GM12878 (cell line): ENCODE measurements at regions not wholly inside any gene's neighbourhood (a gene's known extent, or its start where the extent isn't known, plus 50 kb on each side); places are given as distances from the start of the nearest gene placed in this dataset.

ENCODE experiments used
- ATAC-seq: fragments of 200-7000 bp; cut with Tn5 transposase; 3 replicates; pipeline ENCODE4 v1.9.1; 2020; ENCODE audit warnings: mild to moderate bottlenecking, moderate library complexity
- BruUV-seq: library from RNA; stranded (reverse); fragments of 400-500 nt; replicated peaks from 2 replicates; lab custom pipeline; 2021; lab: Mats Ljungman, UMichigan
- CTCF ChIA-PET: fragments of 300-600 bp; sonication (Branson Sonifier 250); formaldehyde crosslinking; extraction: SDS; loops from one replicate; lab custom pipeline; 2021; ENCODE audit warnings: inconsistent platforms; lab: Yijun Ruan, JAX
- POLR2A ChIA-PET: fragments of 350-600 bp; formaldehyde crosslinking; extraction: SDS; loops from one replicate; lab custom pipeline; 2021; ENCODE audit warnings: inconsistent platforms; lab: Charles Lee
- RAD21 ChIA-PET: fragments of 300-600 bp; sonication (Branson Sonifier 250); formaldehyde crosslinking; loops from one replicate; lab custom pipeline; 2023; ENCODE audit warnings: antibody characterized with exemption; ENCODE audit not compliant: unreplicated experiment; lab: Charles Lee
- SMC1A ChIA-PET: fragments of 300-600 bp; sonication (Branson Sonifier 250); formaldehyde crosslinking; loops from one replicate; lab custom pipeline; 2023; ENCODE audit not compliant: unreplicated experiment, uncharacterized antibody; lab: Charles Lee
- DNase-seq: peaks from one replicate; pipeline ENCODE4 v3.0.0-alpha.2; 2011; ENCODE audit warnings: low read depth, low spot score
- FAIRE-seq: peaks from 3 replicates; lab custom pipeline; 2011; peaks lifted over from hg19 to GRCh38; lab: Jason Lieb, UNC
- H2AFZ ChIP-seq: 2 replicates; pipeline ENCODE4 v1.6.0; 2011; ENCODE audit warnings: low read depth, low read length, control low read depth; ENCODE audit not compliant: control insufficient read depth
- H3K27ac ChIP-seq: 2 replicates; pipeline ENCODE4 v1.5.1; 2011; ENCODE audit warnings: control low read depth; ENCODE audit not compliant: control insufficient read depth, insufficient read depth
- H3K27me3 ChIP-seq, 2 experiments: replicated peaks in 1 of 2; 2 replicates each; pipeline versions ENCODE4 v1.6.0 to v1.6.1; 2011; ENCODE audit warnings: low read length in 1 of 2; ENCODE audit not compliant: control insufficient read depth in 2 of 2, insufficient read depth in 2 of 2
- H3K36me3 ChIP-seq, 2 experiments: 2 replicates each; pipeline ENCODE4 v1.5.1; 2011; ENCODE audit warnings: low read length in 1 of 2; ENCODE audit not compliant: control insufficient read depth in 2 of 2, insufficient read depth in 2 of 2
- H3K4me1 ChIP-seq: 2 replicates; pipeline ENCODE4 v1.6.1; 2011; ENCODE audit warnings: mild to moderate bottlenecking, low read length, moderate library complexity, mixed read lengths; ENCODE audit not compliant: control insufficient read depth, insufficient read depth
- H3K4me2 ChIP-seq: 2 replicates; pipeline ENCODE4 v1.6.0; 2011; ENCODE audit warnings: control low read depth; ENCODE audit not compliant: control insufficient read depth, insufficient read depth
- H3K4me3 ChIP-seq: fragments of 200-600 bp; sonication (generic); 2 replicates; pipeline ENCODE4 v1.5.1; 2016
- H3K79me2 ChIP-seq: 2 replicates; pipeline ENCODE4 v1.6.0; 2011; ENCODE audit warnings: low read length; ENCODE audit not compliant: control insufficient read depth, insufficient read depth
- H3K9ac ChIP-seq: 2 replicates; pipeline ENCODE4 v1.8.0; 2011; ENCODE audit warnings: low read length, control low read depth, mixed read lengths; ENCODE audit not compliant: control insufficient read depth, insufficient read depth
- H3K9me3 ChIP-seq: replicated peaks from 3 replicates; pipeline ENCODE4 v1.5.1; 2011; ENCODE audit warnings: mild to moderate bottlenecking, low read length; ENCODE audit not compliant: control insufficient read depth, insufficient read depth
- H4K20me1 ChIP-seq: 2 replicates; pipeline ENCODE4 v1.6.0; 2011; ENCODE audit not compliant: control insufficient read depth, insufficient read depth
- CEBPB ChIP-seq, 2 experiments: fragments of 150-350 bp in 1 of 2; IDR thresholded peaks; 2 replicates each; pipeline ENCODE4 v1.6.1; 2012 to 2014; ENCODE audit warnings: low read depth in 2 of 2, low read length in 2 of 2, borderline replicate concordance in 1 of 2, inconsistent platforms in 1 of 2
- CHD4 ChIP-seq: fragments of 200-600 bp; sonication (generic); IDR thresholded peaks from 2 replicates; pipeline ENCODE4 v1.6.1; 2016; ENCODE audit warnings: mild to moderate bottlenecking
- DPF2 ChIP-seq: fragments of 450-650 bp; IDR thresholded peaks from 2 replicates; pipeline ENCODE4 v1.6.1; 2017; ENCODE audit warnings: mild to moderate bottlenecking
- FOXM1 ChIP-seq: IDR thresholded peaks from 2 replicates; pipeline ENCODE4 v1.6.1; 2012; ENCODE audit warnings: low read depth, mild to moderate bottlenecking, inconsistent platforms, low read length, moderate library complexity
- IRF4 ChIP-seq: IDR thresholded peaks from 2 replicates; pipeline ENCODE4 v1.6.1; 2011; ENCODE audit warnings: low read depth, low read length
- NRF1 ChIP-seq: conservative IDR thresholded peaks from 2 replicates; pipeline ENCODE4 v1.6.1; 2011; ENCODE audit warnings: mild to moderate bottlenecking, low read depth, low read length, improper control_type of control experiment
- RAD51 ChIP-seq: fragments of 450-650 bp; IDR thresholded peaks from 2 replicates; pipeline ENCODE4 v1.6.1; 2016; ENCODE audit warnings: moderate library complexity, mild to moderate bottlenecking, inconsistent platforms
- SREBF1 ChIP-seq: IDR thresholded peaks from 2 replicates; pipeline ENCODE4 v1.6.1; 2012; ENCODE audit warnings: mild to moderate bottlenecking, low read length
- WGBS: methylation state at CpG from one replicate; pipeline ENCODE4 v1.1.6; 2016; ENCODE audit warnings: low lambda C conversion rate; ENCODE audit not compliant: insufficient replicate concordance, insufficient coverage; ENCODE audit errors: missing lambda C conversion rate; 5-methylcytosine and 5-hydroxymethylcytosine counted together
- in situ Hi-C: fragments of 300-500 bp; cut with MboI; formaldehyde crosslinking; loops from 9 replicates; pipeline ENCODE4 v1.14.3; 2018; ENCODE audit warnings: mixed read lengths
- intact Hi-C: fragments of 100-400 bp; cut with micrococcal nuclease; formaldehyde crosslinking; loops from one replicate; pipeline ENCODE4 v1.14.2; 2022; ENCODE audit not compliant: unreplicated experiment
- TF ChIP-seq, protein P1 (sequence below): IDR thresholded peaks from 2 replicates; pipeline ENCODE4 v1.6.1; 2011; ENCODE audit warnings: borderline replicate concordance, low read depth, mild to moderate bottlenecking, moderate library complexity, low read length; ENCODE audit not compliant: insufficient read depth, poor library complexity, severe bottlenecking
- TF ChIP-seq, protein P2 (sequence below): fragments of 450-650 bp; IDR thresholded peaks from 2 replicates; pipeline ENCODE4 v1.6.1; 2017; ENCODE audit warnings: mild to moderate bottlenecking, moderate library complexity
- TF ChIP-seq, protein P3 (sequence below): fragments of 450-650 bp; IDR thresholded peaks from 2 replicates; pipeline ENCODE4 v1.6.1; 2017; ENCODE audit warnings: mild to moderate bottlenecking
- TF ChIP-seq, protein P4 (sequence below): IDR thresholded peaks from 2 replicates; pipeline ENCODE4 v1.6.1; 2011; ENCODE audit warnings: low read depth, low read length, improper control_type of control experiment, borderline replicate concordance
- TF ChIP-seq, protein P5 (sequence below): fragments of 450-650 bp; IDR thresholded peaks from 2 replicates; pipeline ENCODE4 v1.6.1; 2017; ENCODE audit warnings: mild to moderate bottlenecking, moderate library complexity

DNA sequence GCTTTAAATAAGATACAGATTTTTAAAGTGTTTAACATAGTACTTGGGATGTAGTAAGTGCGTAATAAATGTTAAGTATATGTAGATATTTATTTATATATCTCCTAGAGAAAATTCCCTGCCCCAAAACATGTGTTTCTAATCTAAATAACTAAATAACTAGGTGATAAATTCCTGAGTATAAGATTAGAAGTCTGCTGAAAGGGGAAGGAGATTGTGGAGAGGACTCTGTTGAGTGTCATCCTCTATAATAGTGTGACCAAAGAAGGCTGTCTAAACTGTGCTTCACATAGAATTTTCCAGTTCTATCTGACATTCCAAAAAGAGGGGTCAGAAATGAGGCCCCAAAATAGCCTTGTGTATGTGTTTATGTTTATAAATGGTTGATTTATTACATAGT lies 590.5 kb upstream of the ADAMTS5 start:
- no peak overlapping the region for H3K4me3 ChIP-seq
- ATAC-seq = no peak
- H4K20me1 ChIP-seq = no peaks in the 10 kb centered on the region
- no peak overlapping the region for H3K4me2 ChIP-seq
- CTCF ChIA-PET = no interaction called here
- no peak overlapping the region for H3K27ac ChIP-seq
- FAIRE-seq = no peak
- H3K79me2 ChIP-seq = no peaks in the 10 kb centered on the region
- no peak for DNase-seq
- H3K36me3 ChIP-seq = no peaks in the 10 kb centered on the region
- POLR2A ChIA-PET = no interaction called here
- H2AFZ ChIP-seq = no peak overlapping the region
- intact Hi-C loops = no loop called here
- 24% methylated on average over 1 of the region's 1 CpG for WGBS
- BruUV-seq = no TSS peak
- RAD21 ChIA-PET = no interaction called here
- H3K4me1 ChIP-seq = no peaks in the 10 kb centered on the region
- in situ Hi-C loops = no loop called here
- SMC1A ChIA-PET = no interaction called here
- H3K27me3 ChIP-seq = no peaks in the 10 kb centered on the region
- H3K9me3 ChIP-seq = no peaks in the 10 kb centered on the region; the same call in 2 of the 3 replicates
- no peak overlapping the region for H3K9ac ChIP-seq
- TF ChIP-seq, protein P1, sequence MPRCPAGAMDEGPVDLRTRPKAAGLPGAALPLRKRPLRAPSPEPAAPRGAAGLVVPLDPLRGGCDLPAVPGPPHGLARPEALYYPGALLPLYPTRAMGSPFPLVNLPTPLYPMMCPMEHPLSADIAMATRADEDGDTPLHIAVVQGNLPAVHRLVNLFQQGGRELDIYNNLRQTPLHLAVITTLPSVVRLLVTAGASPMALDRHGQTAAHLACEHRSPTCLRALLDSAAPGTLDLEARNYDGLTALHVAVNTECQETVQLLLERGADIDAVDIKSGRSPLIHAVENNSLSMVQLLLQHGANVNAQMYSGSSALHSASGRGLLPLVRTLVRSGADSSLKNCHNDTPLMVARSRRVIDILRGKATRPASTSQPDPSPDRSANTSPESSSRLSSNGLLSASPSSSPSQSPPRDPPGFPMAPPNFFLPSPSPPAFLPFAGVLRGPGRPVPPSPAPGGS = no peak
- TF ChIP-seq CEBPB (IDR thresholded peaks at IDR 0.05; ENCODE audit: borderline replicate concordance in 1 of 2, low read depth in 2 of 2, low read length in 2 of 2) (no peak), DPF2 (no peak), IRF4 (no peak), CHD4 (no peak), SREBF1 (no peak), RAD51 (no peak), FOXM1 (no peak), NRF1 (no peak)
- TF ChIP-seq, protein P2, sequence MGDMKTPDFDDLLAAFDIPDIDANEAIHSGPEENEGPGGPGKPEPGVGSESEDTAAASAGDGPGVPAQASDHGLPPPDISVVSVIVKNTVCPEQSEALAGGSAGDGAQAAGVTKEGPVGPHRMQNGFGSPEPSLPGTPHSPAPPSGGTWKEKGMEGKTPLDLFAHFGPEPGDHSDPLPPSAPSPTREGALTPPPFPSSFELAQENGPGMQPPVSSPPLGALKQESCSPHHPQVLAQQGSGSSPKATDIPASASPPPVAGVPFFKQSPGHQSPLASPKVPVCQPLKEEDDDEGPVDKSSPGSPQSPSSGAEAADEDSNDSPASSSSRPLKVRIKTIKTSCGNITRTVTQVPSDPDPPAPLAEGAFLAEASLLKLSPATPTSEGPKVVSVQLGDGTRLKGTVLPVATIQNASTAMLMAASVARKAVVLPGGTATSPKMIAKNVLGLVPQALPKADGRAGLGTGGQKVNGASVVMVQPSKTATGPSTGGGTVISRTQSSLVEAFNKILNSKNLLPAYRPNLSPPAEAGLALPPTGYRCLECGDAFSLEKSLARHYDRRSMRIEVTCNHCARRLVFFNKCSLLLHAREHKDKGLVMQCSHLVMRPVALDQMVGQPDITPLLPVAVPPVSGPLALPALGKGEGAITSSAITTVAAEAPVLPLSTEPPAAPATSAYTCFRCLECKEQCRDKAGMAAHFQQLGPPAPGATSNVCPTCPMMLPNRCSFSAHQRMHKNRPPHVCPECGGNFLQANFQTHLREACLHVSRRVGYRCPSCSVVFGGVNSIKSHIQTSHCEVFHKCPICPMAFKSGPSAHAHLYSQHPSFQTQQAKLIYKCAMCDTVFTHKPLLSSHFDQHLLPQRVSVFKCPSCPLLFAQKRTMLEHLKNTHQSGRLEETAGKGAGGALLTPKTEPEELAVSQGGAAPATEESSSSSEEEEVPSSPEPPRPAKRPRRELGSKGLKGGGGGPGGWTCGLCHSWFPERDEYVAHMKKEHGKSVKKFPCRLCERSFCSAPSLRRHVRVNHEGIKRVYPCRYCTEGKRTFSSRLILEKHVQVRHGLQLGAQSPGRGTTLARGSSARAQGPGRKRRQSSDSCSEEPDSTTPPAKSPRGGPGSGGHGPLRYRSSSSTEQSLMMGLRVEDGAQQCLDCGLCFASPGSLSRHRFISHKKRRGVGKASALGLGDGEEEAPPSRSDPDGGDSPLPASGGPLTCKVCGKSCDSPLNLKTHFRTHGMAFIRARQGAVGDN = no peak
- TF ChIP-seq, protein P3, sequence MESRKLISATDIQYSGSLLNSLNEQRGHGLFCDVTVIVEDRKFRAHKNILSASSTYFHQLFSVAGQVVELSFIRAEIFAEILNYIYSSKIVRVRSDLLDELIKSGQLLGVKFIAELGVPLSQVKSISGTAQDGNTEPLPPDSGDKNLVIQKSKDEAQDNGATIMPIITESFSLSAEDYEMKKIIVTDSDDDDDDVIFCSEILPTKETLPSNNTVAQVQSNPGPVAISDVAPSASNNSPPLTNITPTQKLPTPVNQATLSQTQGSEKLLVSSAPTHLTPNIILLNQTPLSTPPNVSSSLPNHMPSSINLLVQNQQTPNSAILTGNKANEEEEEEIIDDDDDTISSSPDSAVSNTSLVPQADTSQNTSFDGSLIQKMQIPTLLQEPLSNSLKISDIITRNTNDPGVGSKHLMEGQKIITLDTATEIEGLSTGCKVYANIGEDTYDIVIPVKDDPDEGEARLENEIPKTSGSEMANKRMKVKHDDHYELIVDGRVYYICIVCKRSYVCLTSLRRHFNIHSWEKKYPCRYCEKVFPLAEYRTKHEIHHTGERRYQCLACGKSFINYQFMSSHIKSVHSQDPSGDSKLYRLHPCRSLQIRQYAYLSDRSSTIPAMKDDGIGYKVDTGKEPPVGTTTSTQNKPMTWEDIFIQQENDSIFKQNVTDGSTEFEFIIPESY = no peak
- TF ChIP-seq, protein P4, sequence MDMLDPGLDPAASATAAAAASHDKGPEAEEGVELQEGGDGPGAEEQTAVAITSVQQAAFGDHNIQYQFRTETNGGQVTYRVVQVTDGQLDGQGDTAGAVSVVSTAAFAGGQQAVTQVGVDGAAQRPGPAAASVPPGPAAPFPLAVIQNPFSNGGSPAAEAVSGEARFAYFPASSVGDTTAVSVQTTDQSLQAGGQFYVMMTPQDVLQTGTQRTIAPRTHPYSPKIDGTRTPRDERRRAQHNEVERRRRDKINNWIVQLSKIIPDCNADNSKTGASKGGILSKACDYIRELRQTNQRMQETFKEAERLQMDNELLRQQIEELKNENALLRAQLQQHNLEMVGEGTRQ = no peak
- TF ChIP-seq, protein P5, sequence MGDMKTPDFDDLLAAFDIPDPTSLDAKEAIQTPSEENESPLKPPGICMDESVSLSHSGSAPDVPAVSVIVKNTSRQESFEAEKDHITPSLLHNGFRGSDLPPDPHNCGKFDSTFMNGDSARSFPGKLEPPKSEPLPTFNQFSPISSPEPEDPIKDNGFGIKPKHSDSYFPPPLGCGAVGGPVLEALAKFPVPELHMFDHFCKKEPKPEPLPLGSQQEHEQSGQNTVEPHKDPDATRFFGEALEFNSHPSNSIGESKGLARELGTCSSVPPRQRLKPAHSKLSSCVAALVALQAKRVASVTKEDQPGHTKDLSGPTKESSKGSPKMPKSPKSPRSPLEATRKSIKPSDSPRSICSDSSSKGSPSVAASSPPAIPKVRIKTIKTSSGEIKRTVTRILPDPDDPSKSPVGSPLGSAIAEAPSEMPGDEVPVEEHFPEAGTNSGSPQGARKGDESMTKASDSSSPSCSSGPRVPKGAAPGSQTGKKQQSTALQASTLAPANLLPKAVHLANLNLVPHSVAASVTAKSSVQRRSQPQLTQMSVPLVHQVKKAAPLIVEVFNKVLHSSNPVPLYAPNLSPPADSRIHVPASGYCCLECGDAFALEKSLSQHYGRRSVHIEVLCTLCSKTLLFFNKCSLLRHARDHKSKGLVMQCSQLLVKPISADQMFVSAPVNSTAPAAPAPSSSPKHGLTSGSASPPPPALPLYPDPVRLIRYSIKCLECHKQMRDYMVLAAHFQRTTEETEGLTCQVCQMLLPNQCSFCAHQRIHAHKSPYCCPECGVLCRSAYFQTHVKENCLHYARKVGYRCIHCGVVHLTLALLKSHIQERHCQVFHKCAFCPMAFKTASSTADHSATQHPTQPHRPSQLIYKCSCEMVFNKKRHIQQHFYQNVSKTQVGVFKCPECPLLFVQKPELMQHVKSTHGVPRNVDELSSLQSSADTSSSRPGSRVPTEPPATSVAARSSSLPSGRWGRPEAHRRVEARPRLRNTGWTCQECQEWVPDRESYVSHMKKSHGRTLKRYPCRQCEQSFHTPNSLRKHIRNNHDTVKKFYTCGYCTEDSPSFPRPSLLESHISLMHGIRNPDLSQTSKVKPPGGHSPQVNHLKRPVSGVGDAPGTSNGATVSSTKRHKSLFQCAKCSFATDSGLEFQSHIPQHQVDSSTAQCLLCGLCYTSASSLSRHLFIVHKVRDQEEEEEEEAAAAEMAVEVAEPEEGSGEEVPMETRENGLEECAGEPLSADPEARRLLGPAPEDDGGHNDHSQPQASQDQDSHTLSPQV = no peak
